GM10248 (cell line): ENCODE measurements at regions not wholly inside any gene's neighbourhood (a gene's known extent, or its start where the extent isn't known, plus 50 kb on each side); places are given as distances from the start of the nearest gene placed in this dataset.

Source experiments
- CTCF ChIA-PET: fragments of 300-600 bp; sonication (Branson Sonifier 250); formaldehyde crosslinking; extraction: SDS; loops from one replicate; lab custom pipeline; 2021; ENCODE audit warnings: antibody characterized with exemption; lab: Yijun Ruan, JAX
- POLR2A ChIA-PET: fragments of 350-650 bp; sonication (Branson Sonifier 250); formaldehyde crosslinking; extraction: SDS; loops from one replicate; lab custom pipeline; 2020; ENCODE audit warnings: antibody characterized with exemption; lab: Yijun Ruan, JAX
- DNase-seq: peaks from one replicate; pipeline ENCODE4 v3.0.0; 2012; ENCODE audit errors: extremely low spot score
- TF ChIP-seq, protein P1 (sequence below): IDR thresholded peaks from 2 replicates; pipeline ENCODE4 v1.5.1; 2012; ENCODE audit warnings: mild to moderate bottlenecking, low read depth; ENCODE audit errors: extremely low read depth, missing control alignments, control extremely low read depth

DNA sequence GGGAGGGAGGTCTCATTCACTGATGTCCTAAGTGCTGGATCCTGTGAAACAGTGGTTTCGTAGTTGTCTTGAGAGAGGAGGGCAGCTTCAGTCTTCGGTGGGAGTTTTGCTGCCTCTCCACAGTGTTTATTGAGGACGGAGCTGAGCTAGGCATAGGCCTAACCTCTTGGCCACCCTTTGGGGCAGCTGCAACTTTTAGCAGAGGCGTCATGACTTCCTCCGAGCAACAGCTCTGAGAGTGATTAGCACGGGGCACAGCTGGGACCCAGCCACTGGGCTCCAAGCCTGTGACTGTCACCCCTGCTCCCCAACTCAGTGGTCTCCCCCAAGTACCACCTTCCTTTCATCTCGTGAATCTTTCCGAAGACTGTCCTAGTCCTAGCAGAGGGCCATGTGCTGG is 139.9 kb upstream of the NCOR2 start:
- TF ChIP-seq, protein P1, sequence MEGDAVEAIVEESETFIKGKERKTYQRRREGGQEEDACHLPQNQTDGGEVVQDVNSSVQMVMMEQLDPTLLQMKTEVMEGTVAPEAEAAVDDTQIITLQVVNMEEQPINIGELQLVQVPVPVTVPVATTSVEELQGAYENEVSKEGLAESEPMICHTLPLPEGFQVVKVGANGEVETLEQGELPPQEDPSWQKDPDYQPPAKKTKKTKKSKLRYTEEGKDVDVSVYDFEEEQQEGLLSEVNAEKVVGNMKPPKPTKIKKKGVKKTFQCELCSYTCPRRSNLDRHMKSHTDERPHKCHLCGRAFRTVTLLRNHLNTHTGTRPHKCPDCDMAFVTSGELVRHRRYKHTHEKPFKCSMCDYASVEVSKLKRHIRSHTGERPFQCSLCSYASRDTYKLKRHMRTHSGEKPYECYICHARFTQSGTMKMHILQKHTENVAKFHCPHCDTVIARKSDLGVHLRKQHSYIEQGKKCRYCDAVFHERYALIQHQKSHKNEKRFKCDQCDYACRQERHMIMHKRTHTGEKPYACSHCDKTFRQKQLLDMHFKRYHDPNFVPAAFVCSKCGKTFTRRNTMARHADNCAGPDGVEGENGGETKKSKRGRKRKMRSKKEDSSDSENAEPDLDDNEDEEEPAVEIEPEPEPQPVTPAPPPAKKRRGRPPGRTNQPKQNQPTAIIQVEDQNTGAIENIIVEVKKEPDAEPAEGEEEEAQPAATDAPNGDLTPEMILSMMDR: no peak
- ChIA-PET POLR2A (no interaction called here), CTCF (interaction anchor here (1.2 to 1.7 kb wide), 2 partner anchors 8 to 57 kb away, joined by 3 to 6 read pairs; no protein-coding TSS in a partner anchor)
- no peak for DNase-seq

DNA sequence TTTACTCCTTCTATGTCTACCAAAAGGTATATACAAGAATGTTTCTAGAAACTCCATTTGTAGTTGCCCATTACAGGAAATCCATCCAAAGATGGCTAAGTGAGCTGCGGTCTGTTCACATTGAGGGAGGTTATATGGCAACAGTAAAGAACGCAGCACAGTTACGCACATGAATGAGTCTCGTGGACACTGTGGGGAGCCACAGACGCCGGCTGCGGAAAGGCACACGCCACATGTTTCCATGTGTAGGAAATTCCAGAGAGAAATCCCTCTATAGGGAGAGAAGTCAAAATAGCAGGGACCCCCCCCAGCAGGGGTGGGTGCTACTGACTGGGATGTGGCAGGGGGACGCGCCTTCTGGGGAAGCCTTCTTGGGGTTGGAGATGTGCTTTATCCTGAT is 139.0 kb upstream of the NCOR2 start:
- ChIA-PET CTCF (interaction anchor here (1.3 kb wide), 1 partner anchor 34 kb away, joined by 4 read pairs; no protein-coding TSS in a partner anchor), POLR2A (no interaction called here)
- no peak for DNase-seq
- TF ChIP-seq, protein P1: no peak

DNA sequence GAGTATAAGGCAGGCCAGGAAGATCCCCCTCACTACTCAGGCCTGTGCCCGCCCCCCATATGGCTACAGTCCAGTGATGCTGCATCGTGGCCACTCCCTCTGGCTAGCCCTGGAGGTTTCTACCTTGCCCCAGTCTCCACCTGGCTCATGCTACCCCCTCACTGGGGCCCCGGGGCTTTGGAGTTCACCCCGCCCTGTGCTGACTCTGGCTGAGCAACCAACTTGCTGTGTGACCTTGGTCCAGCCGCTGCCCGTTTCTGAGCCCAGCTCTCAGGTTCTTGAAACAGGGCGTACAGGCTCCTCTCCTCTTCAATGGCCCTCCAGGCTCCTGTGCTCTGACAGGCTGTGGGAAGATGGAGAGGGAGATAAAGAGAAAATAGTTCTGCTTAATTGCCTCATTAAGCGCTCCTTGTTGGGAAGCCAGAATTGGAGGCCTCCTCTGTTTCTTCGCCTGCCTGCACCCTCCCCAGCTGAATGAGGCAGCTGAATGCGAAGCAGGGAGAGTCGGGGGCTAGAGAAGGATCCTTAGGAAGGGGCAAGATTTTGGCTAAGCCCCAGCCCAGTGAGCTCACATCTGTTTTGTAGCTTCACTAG is 138.2 kb upstream of the NCOR2 start:
- ChIA-PET POLR2A (no interaction called here), CTCF (interaction anchor here (1.3 kb wide), 1 partner anchor 35 kb away, joined by 4 read pairs; no protein-coding TSS in a partner anchor)
- TF ChIP-seq, protein P1: no peak
- no peak for DNase-seq

DNA sequence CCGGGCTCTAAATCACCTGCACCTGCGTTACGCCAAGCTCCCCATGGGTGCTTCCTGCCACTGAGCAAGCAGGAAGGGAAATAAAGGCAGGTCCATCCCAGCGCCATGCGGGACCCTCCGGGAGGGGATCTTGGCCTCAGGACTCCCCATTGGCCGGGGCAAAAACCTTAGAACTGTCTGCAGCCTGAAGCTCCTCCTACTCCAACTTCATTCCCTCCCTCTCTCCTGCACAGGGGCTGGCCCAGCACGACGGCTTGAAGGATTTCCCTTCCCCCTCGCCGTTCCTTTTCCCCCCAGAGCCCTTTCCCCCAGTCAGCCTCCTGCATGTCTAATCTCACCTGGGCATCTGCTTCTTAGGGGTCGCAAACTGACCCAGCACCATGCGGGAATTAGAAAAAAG is 137.2 kb upstream of the NCOR2 start:
- POLR2A ChIA-PET: no interaction called here
- TF ChIP-seq, protein P1: no peak
- CTCF ChIA-PET: no interaction called here
- no peak for DNase-seq

DNA sequence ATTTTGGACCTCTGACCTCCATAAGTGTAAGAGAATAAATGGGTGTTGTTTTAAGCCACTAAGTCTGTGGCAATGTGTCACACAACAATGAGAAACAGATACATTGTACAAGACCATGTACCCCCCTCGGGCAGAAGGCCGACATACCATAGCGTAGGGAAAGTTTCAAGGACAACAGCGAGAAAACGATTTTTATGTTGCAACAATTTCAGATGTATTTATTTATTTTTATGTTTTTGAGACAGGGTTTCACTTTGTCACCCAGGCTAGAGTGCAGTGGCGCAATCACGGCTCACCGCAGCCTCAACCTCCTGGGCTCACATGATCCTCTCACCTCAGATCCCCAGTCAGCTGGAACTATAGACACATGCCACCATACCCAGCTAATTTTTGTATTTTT is 136.4 kb upstream of the NCOR2 start:
- POLR2A ChIA-PET: no interaction called here
- no peak for DNase-seq
- TF ChIP-seq, protein P1: no peak
- CTCF ChIA-PET: interaction anchor here (1.3 kb wide), 1 partner anchor 42 kb away, joined by 3 read pairs; no protein-coding TSS in a partner anchor

DNA sequence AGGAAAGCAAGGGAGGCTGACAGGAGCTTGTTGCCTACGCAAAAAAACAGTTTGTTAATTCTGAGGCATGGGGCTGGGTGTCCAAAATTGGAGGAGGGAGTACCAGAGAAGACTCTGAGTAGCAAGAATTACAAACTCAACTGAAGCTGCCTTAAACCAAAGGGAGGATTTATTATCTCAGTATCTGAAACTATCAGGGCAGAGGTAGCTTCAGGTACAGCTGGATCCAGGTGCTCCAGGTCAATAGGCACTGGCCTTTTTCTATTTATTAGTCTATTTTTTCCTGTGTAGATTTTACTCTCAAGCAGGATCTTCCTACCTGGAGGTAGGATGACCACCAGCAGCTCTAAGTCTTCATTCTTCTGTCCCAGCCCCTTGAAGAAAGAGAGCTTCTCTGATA is 135.3 kb upstream of the NCOR2 start:
- ChIA-PET CTCF (interaction anchor here (0.8 to 1.3 kb wide), 4 partner anchors 9 to 63 kb away, joined by 3 to 5 read pairs (median 4); no protein-coding TSS in a partner anchor), POLR2A (no interaction called here)
- TF ChIP-seq, protein P1: no peak
- DNase-seq: no peak
